Endodermal cell (in vitro differentiated cells): ENCODE measurements at regions not wholly inside any gene's neighbourhood (a gene's known extent, or its start where the extent isn't known, plus 50 kb on each side); places are given as distances from the start of the nearest gene placed in this dataset.

ENCODE experiments used
- DNase-seq: peaks from one replicate; pipeline ENCODE4 v3.0.0-alpha.2; 2017
- H3K27ac ChIP-seq: 2 replicates; pipeline ENCODE4 v1.5.1; 2013; ENCODE audit warnings: mild to moderate bottlenecking, low read depth, low read length, moderate library complexity
- H3K27me3 ChIP-seq: 2 replicates; pipeline ENCODE4 v1.6.1; 2013; ENCODE audit warnings: mild to moderate bottlenecking, low read length, moderate library complexity; ENCODE audit not compliant: insufficient read depth, control insufficient read depth, poor library complexity, severe bottlenecking
- H3K36me3 ChIP-seq: 2 replicates; pipeline ENCODE4 v1.7.0; 2013; ENCODE audit warnings: mild to moderate bottlenecking, low read length, moderate library complexity; ENCODE audit not compliant: control insufficient read depth, insufficient read depth
- H3K4me1 ChIP-seq: one replicate; pipeline ENCODE4 v1.7.0; 2013; ENCODE audit warnings: low read length; ENCODE audit not compliant: control insufficient read depth, insufficient read depth
- H3K4me3 ChIP-seq: 2 replicates; pipeline ENCODE4 v1.5.1; 2013; ENCODE audit warnings: mild to moderate bottlenecking, low read length, moderate library complexity
- H3K9ac ChIP-seq: 2 replicates; pipeline ENCODE4 v1.6.1; 2013; ENCODE audit warnings: mild to moderate bottlenecking, low read length, moderate library complexity; ENCODE audit not compliant: poor library complexity, severe bottlenecking; ENCODE audit errors: extremely low read depth
- H3K9me3 ChIP-seq: 2 replicates; pipeline ENCODE4 v1.6.1; 2013; ENCODE audit warnings: mild to moderate bottlenecking, low read length, moderate library complexity; ENCODE audit not compliant: control insufficient read depth
- H3K27ac Mint-ChIP-seq: 2 replicates; pipeline ENCODE4 v1.8.0; 2020; ENCODE audit warnings: mixed read lengths
- H3K27me3 Mint-ChIP-seq: 2 replicates; pipeline ENCODE4 v1.8.0; 2021; ENCODE audit warnings: mild to moderate bottlenecking, mixed read lengths; ENCODE audit not compliant: insufficient read depth
- H3K36me3 Mint-ChIP-seq: 2 replicates; pipeline ENCODE4 v1.8.0; 2020; ENCODE audit warnings: low read depth, mixed read lengths
- H3K4me1 Mint-ChIP-seq: 2 replicates; pipeline ENCODE4 v1.8.0; 2020; ENCODE audit warnings: mixed read lengths
- H3K4me3 Mint-ChIP-seq: 2 replicates; pipeline ENCODE4 v1.8.0; 2020; ENCODE audit warnings: mild to moderate bottlenecking, moderate library complexity, mixed read lengths
- H3K9me3 Mint-ChIP-seq: 2 replicates; pipeline ENCODE4 v1.8.0; 2020; ENCODE audit warnings: mild to moderate bottlenecking, mixed read lengths
- CTCF ChIP-seq: fragments of 200-600 bp; sonication (generic); conservative IDR thresholded peaks from 2 replicates; pipeline ENCODE4 v1.5.0; 2021; ENCODE audit warnings: antibody characterized with exemption, mild to moderate bottlenecking
- WGBS, 2 experiments: methylation state at CpG; one replicate each; pipeline versions ENCODE4 v1.1.5 to v1.1.7; 2013; ENCODE audit warnings: missing lambda C conversion rate in 2 of 2, mixed read lengths in 1 of 2; ENCODE audit not compliant: insufficient coverage in 1 of 2, insufficient read length in 1 of 2; 5-methylcytosine and 5-hydroxymethylcytosine counted together

- no peaks in the 10 kb centered on the region for H3K9me3 ChIP-seq
- Mint-ChIP-seq H3K9me3 (no peaks in the 10 kb centered on the region), H3K36me3 (no peaks in the 10 kb centered on the region), H3K27ac (no peak overlapping the region), H3K4me3 (no peak overlapping the region), H3K27me3 (peaks cover 17% of the 10 kb centered on the region), H3K4me1 (peaks cover 16% of the 10 kb centered on the region)
- TF ChIP-seq CTCF = no peak
- whole genome bisulfite sequencing, 2 experiments = 94 to 96% methylated on average over 12 of the region's 12 CpGs
- DNase-seq = no peak
- H3K27me3 ChIP-seq = no peaks in the 10 kb centered on the region
- H3K4me1 ChIP-seq = no peaks in the 10 kb centered on the region
- H3K36me3 ChIP-seq = no peaks in the 10 kb centered on the region
- no peak overlapping the region for H3K4me3 ChIP-seq
- no peak overlapping the region for H3K27ac ChIP-seq
- H3K9ac ChIP-seq = no peak overlapping the region
Measured at GRCh38 chr22:27066856-27067255, 409.5 kb downstream of the MIAT start.

GRCh38 chr22:27068121-27068520, 410.7 kb downstream of the MIAT start:
- H3K36me3 Mint-ChIP-seq = no peaks in the 10 kb centered on the region
- H3K27ac Mint-ChIP-seq = no peak overlapping the region
- TF ChIP-seq CTCF = no peak
- no peak overlapping the region for H3K4me3 ChIP-seq
- H3K27me3 ChIP-seq = peaks cover 1% of the 10 kb centered on the region
- H3K4me3 Mint-ChIP-seq = no peak overlapping the region
- H3K27me3 Mint-ChIP-seq = peaks cover 25% of the 10 kb centered on the region
- no peaks in the 10 kb centered on the region for H3K9me3 Mint-ChIP-seq
- H3K9ac ChIP-seq = no peak overlapping the region
- no peaks in the 10 kb centered on the region for H3K4me1 ChIP-seq
- H3K36me3 ChIP-seq = no peaks in the 10 kb centered on the region
- DNase-seq = no peak
- no peak overlapping the region for H3K27ac ChIP-seq
- peaks cover 16% of the 10 kb centered on the region for H3K4me1 Mint-ChIP-seq
- H3K9me3 ChIP-seq = no peaks in the 10 kb centered on the region

GRCh38 chr22:27070594-27070993, 413.2 kb downstream of the MIAT start:
- Histone ChIP-seq H3K27me3 (peaks cover 20% of the 10 kb centered on the region), H3K9ac (no peak overlapping the region), H3K4me1 (no peaks in the 10 kb centered on the region), H3K27ac (no peak overlapping the region), H3K36me3 (no peaks in the 10 kb centered on the region), H3K9me3 (no peaks in the 10 kb centered on the region), H3K4me3 (no peak overlapping the region)
- peaks cover 47% of the 10 kb centered on the region for H3K27me3 Mint-ChIP-seq
- 84 to 87% methylated on average over 8 of the region's 8 CpGs for WGBS, 2 experiments
- H3K36me3 Mint-ChIP-seq = no peaks in the 10 kb centered on the region
- H3K9me3 Mint-ChIP-seq = no peaks in the 10 kb centered on the region
- TF ChIP-seq CTCF = no peak
- H3K4me3 Mint-ChIP-seq = no peak overlapping the region
- H3K4me1 Mint-ChIP-seq = peaks cover 11% of the 10 kb centered on the region
- DNase-seq = no peak
- H3K27ac Mint-ChIP-seq = no peak overlapping the region
